HUES48 (cell line): ENCODE measurements at regions not wholly inside any gene's neighbourhood (a gene's known extent, or its start where the extent isn't known, plus 50 kb on each side); places are given as distances from the start of the nearest gene placed in this dataset.

Experiments used
- H3K27ac ChIP-seq: one replicate; pipeline ENCODE4 v1.7.0; 2013; ENCODE audit warnings: low read depth, low read length, inconsistent platforms
- H3K27me3 ChIP-seq: 2 replicates; pipeline ENCODE4 v1.6.1; 2013; ENCODE audit warnings: mild to moderate bottlenecking, low read length; ENCODE audit not compliant: control insufficient read depth, insufficient read depth
- H3K36me3 ChIP-seq: 2 replicates; pipeline ENCODE4 v1.6.1; 2013; ENCODE audit warnings: low read length; ENCODE audit not compliant: control insufficient read depth, insufficient read depth
- H3K4me1 ChIP-seq: 2 replicates; pipeline ENCODE4 v1.6.1; 2013; ENCODE audit warnings: mild to moderate bottlenecking, low read length; ENCODE audit not compliant: control insufficient read depth, insufficient read depth
- H3K4me3 ChIP-seq: 2 replicates; pipeline ENCODE4 v1.5.1; 2013; ENCODE audit warnings: mild to moderate bottlenecking, low read depth, low read length
- H3K9ac ChIP-seq: 2 replicates; pipeline ENCODE4 v1.6.1; 2013; ENCODE audit warnings: mild to moderate bottlenecking, low read depth, low read length, moderate library complexity
- H3K9me3 ChIP-seq: 2 replicates; pipeline ENCODE4 v1.6.1; 2013; ENCODE audit warnings: low read length; ENCODE audit not compliant: control insufficient read depth, insufficient read depth

DNA sequence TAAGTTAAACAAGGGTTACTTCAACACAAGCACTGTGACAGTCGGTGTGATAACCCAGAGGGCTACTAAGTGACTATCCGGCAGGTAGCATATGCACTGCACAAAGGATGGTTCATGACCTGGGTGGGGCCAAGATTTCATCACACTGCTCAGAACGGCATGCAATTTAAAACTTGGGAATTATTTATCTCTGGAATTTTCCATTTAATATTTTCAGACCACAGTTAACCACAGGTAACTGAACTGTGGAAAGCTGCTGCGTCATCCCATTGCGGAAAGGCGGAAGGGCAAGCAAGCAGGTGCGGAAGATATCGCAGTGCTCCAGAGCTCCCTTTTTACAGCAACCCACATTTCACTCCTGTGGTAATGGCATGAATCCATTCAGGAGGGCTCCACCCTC is 540.8 kb downstream of the INSC start:
- peaks cover 4% of the 10 kb centered on the region for H3K4me1 ChIP-seq
- H3K4me3 ChIP-seq, result no peak overlapping the region
- H3K36me3 ChIP-seq, result no peaks in the 10 kb centered on the region
- H3K9ac ChIP-seq, result no peak overlapping the region
- H3K27ac ChIP-seq, result no peak overlapping the region
- no peaks in the 10 kb centered on the region; the same call in 1 of the 2 replicates for H3K27me3 ChIP-seq
- H3K9me3 ChIP-seq, result no peaks in the 10 kb centered on the region

DNA sequence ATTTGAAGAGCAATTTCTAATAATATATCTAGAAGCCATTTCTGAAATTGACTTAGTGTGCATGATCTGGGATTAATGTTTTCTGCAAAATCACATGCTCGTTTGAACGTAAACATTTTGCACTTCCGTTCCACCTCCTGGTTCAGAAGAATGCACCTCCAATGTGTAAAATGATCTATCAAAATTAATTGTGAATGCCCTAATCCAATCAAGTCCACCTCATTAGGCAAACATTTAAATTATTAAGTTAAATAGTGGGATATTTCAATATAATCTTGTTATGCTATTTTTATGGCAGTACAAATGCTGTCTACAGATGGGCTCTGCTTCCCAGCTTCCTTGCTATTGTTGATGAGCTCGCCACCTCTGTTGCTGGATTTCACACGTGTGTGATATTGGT is 542.5 kb downstream of the INSC start:
- no peaks in the 10 kb centered on the region for H3K9me3 ChIP-seq
- H3K27ac ChIP-seq, result no peak overlapping the region
- H3K4me1 ChIP-seq, result no peaks in the 10 kb centered on the region
- H3K27me3 ChIP-seq, result no peaks in the 10 kb centered on the region
- H3K36me3 ChIP-seq, result no peaks in the 10 kb centered on the region
- no peak overlapping the region for H3K4me3 ChIP-seq
- H3K9ac ChIP-seq, result no peak overlapping the region

DNA sequence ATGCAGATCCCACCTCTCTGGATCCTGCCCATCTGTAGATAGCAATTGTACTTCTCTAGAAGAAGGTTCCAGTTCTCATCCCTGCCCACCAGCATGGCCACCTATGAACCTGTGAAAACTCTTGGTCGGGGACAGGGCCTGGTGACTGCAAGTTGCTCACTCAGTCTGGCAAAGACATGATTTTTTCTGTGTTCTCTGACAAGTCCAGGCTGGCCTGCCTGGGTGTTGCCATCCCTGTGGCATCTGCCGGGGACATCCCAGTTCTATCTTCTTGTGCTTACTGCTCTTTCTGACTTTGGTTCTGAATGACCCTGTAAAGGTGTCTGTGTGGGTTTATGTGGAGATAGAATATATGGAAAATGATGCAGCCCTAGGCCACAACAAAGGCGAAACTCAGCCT is 545.8 kb downstream of the INSC start:
- peaks cover 3% of the 10 kb centered on the region; the same call in 1 of the 2 replicates for H3K4me1 ChIP-seq
- H3K9me3 ChIP-seq, result no peaks in the 10 kb centered on the region
- H3K9ac ChIP-seq, result no peak overlapping the region
- no peaks in the 10 kb centered on the region for H3K36me3 ChIP-seq
- no peak overlapping the region for H3K27ac ChIP-seq
- no peaks in the 10 kb centered on the region for H3K27me3 ChIP-seq
- H3K4me3 ChIP-seq, result no peak overlapping the region

DNA sequence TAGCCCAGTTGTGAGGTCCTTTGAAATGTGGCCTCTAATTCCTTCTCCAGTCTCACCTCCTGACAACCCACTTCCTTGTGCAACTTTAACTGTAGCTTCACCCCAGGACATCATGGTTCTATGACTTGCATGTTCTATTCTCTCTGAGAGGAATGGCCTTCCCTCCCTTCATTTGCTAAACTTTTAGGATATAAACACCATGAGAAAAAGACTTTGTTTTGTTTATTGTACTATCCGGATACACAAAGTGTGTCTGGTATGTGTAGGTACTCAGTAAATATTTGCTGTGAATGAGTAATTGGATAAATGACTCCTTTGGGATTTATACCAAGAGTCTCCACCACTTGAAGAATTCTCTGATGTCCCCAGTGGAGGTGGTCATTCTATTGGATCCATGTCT is 547.6 kb downstream of the INSC start:
- H3K9me3 ChIP-seq, result no peaks in the 10 kb centered on the region
- no peak overlapping the region for H3K9ac ChIP-seq
- H3K27ac ChIP-seq, result no peak overlapping the region
- H3K4me3 ChIP-seq, result no peak overlapping the region
- H3K27me3 ChIP-seq, result no peaks in the 10 kb centered on the region
- H3K4me1 ChIP-seq, result peaks cover 3% of the 10 kb centered on the region; the same call in 1 of the 2 replicates
- H3K36me3 ChIP-seq, result no peaks in the 10 kb centered on the region

DNA sequence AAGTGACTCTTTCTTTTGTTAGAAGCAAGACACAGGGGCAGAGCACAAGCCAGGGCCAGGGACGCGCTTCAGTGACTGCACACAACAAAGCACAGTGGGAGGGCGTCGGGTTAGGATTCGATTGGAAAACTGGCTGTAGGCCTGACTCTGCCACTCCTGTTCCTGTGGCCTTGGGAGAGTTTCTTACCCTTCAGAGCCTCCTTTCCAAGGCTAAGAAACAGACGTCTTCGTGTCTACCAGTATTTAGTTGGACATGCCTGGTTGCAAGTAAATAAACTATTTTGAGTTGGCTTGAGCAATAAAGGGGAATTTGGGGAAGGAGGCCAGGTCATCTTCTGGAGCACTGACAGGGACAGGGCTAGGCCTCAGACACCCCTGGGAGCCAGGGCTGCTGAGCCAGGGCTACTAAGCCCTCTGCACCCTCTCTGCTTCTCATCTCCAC is 549.1 kb downstream of the INSC start:
- H3K36me3 ChIP-seq, result no peaks in the 10 kb centered on the region
- H3K4me3 ChIP-seq, result no peak overlapping the region
- peak overlapping the region; percentile 11 for H3K27ac ChIP-seq
- H3K4me1 ChIP-seq, result peaks cover 3% of the 10 kb centered on the region; the same call in 1 of the 2 replicates
- no peaks in the 10 kb centered on the region for H3K9me3 ChIP-seq
- H3K9ac ChIP-seq, result no peak overlapping the region
- H3K27me3 ChIP-seq, result no peaks in the 10 kb centered on the region

DNA sequence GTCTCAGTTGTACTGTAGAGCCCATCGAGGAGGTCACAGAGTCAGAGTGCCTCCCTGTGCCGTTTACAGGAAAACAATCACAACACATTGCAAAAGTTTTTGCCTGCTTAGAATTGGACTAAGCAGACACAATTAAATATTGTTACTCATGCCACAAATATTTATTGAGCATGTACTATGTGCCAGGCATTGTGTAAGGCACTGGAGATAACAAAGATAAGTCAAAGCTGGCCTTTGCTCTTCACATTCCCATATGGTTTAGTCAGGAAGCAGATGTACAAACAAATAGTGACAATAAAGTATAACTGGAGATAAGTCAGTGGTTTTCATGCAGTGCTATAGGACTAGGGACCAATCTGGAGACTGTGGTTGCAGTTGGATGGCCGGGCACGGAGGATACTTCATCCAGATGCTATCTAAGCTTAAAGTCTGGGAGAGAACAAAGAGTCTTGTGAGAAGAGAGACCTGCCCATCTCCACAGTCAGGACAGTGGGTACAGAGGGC is 550.7 kb downstream of the INSC start:
- H3K4me1 ChIP-seq, result peaks cover 3% of the 10 kb centered on the region; the same call in 1 of the 2 replicates
- no peak overlapping the region for H3K4me3 ChIP-seq
- no peak overlapping the region for H3K9ac ChIP-seq
- H3K27me3 ChIP-seq, result no peaks in the 10 kb centered on the region
- no peaks in the 10 kb centered on the region for H3K36me3 ChIP-seq
- H3K9me3 ChIP-seq, result no peaks in the 10 kb centered on the region
- no peak overlapping the region for H3K27ac ChIP-seq

DNA sequence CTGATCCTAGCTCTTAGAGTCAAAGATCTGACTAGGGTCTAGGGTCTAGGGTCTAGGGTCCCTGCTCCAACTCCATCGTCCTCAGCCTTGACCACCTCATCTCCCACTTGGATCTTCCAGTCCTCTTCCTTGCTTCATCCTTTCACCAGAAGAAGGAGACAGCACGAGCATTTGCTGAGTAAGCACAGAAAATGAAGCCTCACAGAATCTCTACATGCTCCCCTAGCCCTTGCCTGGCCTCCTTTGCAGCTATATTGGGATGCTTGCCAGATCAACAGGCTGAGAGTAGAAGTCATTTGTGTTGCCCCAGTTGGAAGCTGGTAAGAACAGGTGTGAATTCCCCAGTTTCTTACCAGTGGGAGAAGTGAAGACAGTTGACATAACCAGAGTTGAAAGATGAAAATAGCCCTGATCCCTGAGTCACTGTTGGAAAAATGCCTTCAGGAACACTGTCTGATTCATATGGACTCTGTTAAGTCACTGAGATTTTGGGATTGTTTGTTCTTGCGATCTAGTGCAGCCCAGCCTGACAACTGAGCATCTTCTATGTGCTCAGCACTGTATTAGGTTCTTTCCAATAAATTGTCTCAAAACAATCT is 552.5 kb downstream of the INSC start:
- H3K4me3 ChIP-seq, result no peak overlapping the region
- peaks cover 3% of the 10 kb centered on the region; the same call in 1 of the 2 replicates for H3K4me1 ChIP-seq
- no peak overlapping the region for H3K9ac ChIP-seq
- H3K27ac ChIP-seq, result no peak overlapping the region
- H3K36me3 ChIP-seq, result no peaks in the 10 kb centered on the region
- no peaks in the 10 kb centered on the region for H3K27me3 ChIP-seq
- H3K9me3 ChIP-seq, result no peaks in the 10 kb centered on the region

DNA sequence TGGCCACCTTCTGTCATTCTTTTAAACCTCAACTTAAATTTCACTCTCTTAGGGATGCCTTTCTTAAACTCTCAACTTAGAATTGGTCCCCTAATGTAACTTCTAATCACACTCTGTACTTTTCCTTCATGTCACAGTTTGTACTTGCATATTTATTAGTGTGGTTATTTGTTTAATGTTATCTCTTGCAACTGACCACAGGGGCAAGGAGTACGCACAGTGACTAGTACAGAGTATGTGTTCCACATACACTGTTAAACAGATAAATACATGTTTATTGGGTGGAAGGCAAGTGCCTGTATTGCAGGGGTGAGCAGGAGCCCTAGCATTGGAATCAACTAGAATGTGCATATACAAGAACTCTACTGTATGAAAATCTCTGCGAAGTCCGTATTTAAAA is 554.0 kb downstream of the INSC start:
- no peaks in the 10 kb centered on the region for H3K27me3 ChIP-seq
- peaks cover 3% of the 10 kb centered on the region; the same call in 1 of the 2 replicates for H3K4me1 ChIP-seq
- no peaks in the 10 kb centered on the region for H3K9me3 ChIP-seq
- H3K9ac ChIP-seq, result no peak overlapping the region
- no peak overlapping the region for H3K4me3 ChIP-seq
- H3K27ac ChIP-seq, result no peak overlapping the region
- H3K36me3 ChIP-seq, result no peaks in the 10 kb centered on the region

DNA sequence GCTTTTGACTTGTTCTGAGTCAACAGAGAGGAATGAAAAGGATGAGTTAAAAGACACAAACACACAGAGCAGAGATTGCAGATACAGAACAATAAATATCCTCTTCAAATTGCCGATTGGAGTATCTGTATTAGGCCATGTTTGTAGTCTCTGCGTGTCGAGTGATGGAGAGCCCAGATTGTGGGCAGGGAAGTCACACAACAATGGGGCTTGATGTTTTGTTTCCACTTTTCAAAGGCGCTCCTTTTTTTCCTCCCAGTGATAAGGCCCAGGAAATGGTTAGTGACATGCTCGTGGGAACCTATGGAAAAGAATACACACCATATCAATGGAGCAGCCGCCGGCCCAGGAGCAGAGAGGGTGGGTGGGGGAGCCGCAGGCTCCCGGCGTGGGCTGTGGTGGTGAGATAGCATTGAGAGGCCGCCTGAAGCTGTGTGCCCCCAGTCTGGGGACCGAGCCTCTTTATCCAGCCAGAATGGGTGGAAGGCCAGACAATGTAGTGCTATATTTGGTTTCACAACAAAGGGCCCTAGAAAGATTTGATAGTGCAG is 555.9 kb downstream of the INSC start:
- H3K4me1 ChIP-seq, result no peaks in the 10 kb centered on the region
- no peak overlapping the region for H3K4me3 ChIP-seq
- H3K27ac ChIP-seq, result no peak overlapping the region
- H3K9me3 ChIP-seq, result no peaks in the 10 kb centered on the region
- H3K27me3 ChIP-seq, result no peaks in the 10 kb centered on the region
- H3K9ac ChIP-seq, result no peak overlapping the region
- H3K36me3 ChIP-seq, result no peaks in the 10 kb centered on the region

DNA sequence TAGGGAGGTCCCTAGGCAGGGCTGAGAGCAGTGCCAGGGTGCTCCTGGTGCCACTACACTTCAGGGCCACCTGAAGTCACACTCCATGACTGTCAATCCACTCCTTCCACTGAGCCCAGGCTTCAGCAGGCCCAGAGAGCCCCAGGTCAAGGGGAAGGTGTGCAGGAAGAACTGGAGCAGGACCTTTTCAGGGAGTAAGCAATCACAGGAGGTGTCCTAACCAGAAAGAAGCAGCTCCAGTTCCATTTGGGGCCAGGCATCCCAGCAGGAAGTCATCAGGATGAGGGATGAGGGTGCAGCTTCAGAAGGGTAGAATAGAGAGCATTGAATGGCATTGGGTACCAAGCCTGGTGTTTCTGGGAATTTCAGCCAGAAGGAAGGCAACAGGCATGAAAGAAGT is 556.5 kb downstream of the INSC start:
- Histone ChIP-seq H3K36me3 (no peaks in the 10 kb centered on the region), H3K27ac (no peak overlapping the region)

DNA sequence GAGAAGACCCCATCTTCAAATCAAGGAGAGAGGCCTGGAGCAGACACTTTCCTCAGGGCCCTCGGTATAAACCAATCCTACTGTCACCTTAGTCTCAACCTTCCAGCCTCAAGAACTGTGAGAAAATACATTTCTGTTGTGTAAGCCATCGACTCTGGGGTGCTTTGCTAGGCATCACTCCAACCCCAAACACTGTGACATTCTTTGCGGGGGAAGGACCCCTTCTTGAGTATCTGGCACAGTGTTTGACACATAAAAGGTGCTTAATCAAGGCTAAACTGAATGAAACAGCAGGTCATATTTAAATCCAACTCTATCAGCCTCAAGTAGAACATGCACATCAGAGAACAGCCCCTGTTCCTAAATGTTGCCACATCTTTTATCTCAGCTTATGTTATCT is 558.1 kb downstream of the INSC start:
- no peak overlapping the region for H3K27ac ChIP-seq

More for the DNA sequence above, 556.5 kb downstream of the INSC start:
- no peaks in the 10 kb centered on the region for H3K27me3 ChIP-seq
- no peak overlapping the region for H3K4me3 ChIP-seq
- no peaks in the 10 kb centered on the region for H3K4me1 ChIP-seq
- H3K9me3 ChIP-seq, result no peaks in the 10 kb centered on the region
- H3K9ac ChIP-seq, result no peak overlapping the region

More for the DNA sequence above, 558.1 kb downstream of the INSC start:
- Histone ChIP-seq H3K4me1 (no peaks in the 10 kb centered on the region), H3K9me3 (peaks cover 7% of the 10 kb centered on the region), H3K4me3 (no peak overlapping the region), H3K27me3 (no peaks in the 10 kb centered on the region), H3K36me3 (no peaks in the 10 kb centered on the region), H3K9ac (no peak overlapping the region)
